PC-3 (cell line): ENCODE measurements at regions not wholly inside any gene's neighbourhood (a gene's known extent, or its start where the extent isn't known, plus 50 kb on each side); places are given as distances from the start of the nearest gene placed in this dataset.

ENCODE experiments used
- ATAC-seq: fragments of 200-7000 bp; cut with Tn5 transposase; 2 replicates; pipeline ENCODE4 v1.9.1; 2020; ENCODE audit warnings: mild to moderate bottlenecking, moderate library complexity
- BruUV-seq: library from RNA; stranded (reverse); fragments of 400-500 nt; replicated peaks from 2 replicates; lab custom pipeline; 2021; lab: Mats Ljungman, UMichigan
- CTCF ChIA-PET: fragments of 300-600 bp; sonication (Branson Sonifier 250); formaldehyde crosslinking; loops from one replicate; lab custom pipeline; 2022; ENCODE audit warnings: antibody characterized with exemption; lab: Charles Lee
- POLR2A ChIA-PET: fragments of 300-600 bp; sonication (Branson Sonifier 250); formaldehyde crosslinking; loops from one replicate; lab custom pipeline; 2022; ENCODE audit warnings: antibody characterized with exemption; ENCODE audit not compliant: unreplicated experiment; lab: Charles Lee
- DNase-seq: peaks from one replicate; pipeline ENCODE4 v3.0.0-alpha.2; 2015
- H2AFZ ChIP-seq: fragments of 300-600 bp; sonication (generic); 2 replicates; pipeline ENCODE4 v1.6.0; 2016; ENCODE audit warnings: antibody characterized with exemption, low read length
- H3F3A ChIP-seq: fragments of 300-600 bp; sonication (generic); one replicate; pipeline ENCODE4 v1.6.0; 2017; ENCODE audit warnings: antibody characterized with exemption, low read length, control low read depth, mild to moderate bottlenecking; ENCODE audit not compliant: unreplicated experiment
- H3K27ac ChIP-seq: fragments of 300-600 bp; sonication (generic); 2 replicates; pipeline ENCODE4 v1.5.1; 2016; ENCODE audit warnings: mild to moderate bottlenecking, low read length
- H3K27me3 ChIP-seq: fragments of 300-600 bp; sonication (generic); 2 replicates; pipeline ENCODE4 v1.6.1; 2016; ENCODE audit warnings: low read length, mixed read lengths
- H3K36me3 ChIP-seq: fragments of 300-600 bp; sonication (generic); 2 replicates; pipeline ENCODE4 v1.6.1; 2016; ENCODE audit warnings: low read depth, mixed run types, low read length, mixed read lengths
- H3K4me1 ChIP-seq: fragments of 300-600 bp; sonication (generic); 2 replicates; pipeline ENCODE4 v1.5.1; 2016; ENCODE audit warnings: low read length; ENCODE audit not compliant: insufficient read depth
- H3K4me2 ChIP-seq: fragments of 300-600 bp; sonication (generic); 2 replicates; pipeline ENCODE4 v1.6.0; 2016; ENCODE audit warnings: low read length
- H3K4me3 ChIP-seq: fragments of 300-600 bp; sonication (generic); 2 replicates; pipeline ENCODE4 v1.5.1; 2016; ENCODE audit warnings: mild to moderate bottlenecking, low read length, mixed read lengths
- H3K79me2 ChIP-seq: fragments of 300-600 bp; sonication (generic); 2 replicates; pipeline ENCODE4 v1.6.1; 2017; ENCODE audit warnings: low read length, mixed read lengths
- H3K9ac ChIP-seq: fragments of 300-600 bp; sonication (generic); 2 replicates; pipeline ENCODE4 v1.6.0; 2016; ENCODE audit warnings: mild to moderate bottlenecking, low read length
- H3K9me2 ChIP-seq: fragments of 300-600 bp; sonication (generic); replicated peaks from 2 replicates; pipeline ENCODE4 v1.6.1; 2016; ENCODE audit warnings: mixed run types, low read length, mixed read lengths
- H3K9me3 ChIP-seq: fragments of 300-600 bp; sonication (generic); 2 replicates; pipeline ENCODE4 v1.6.1; 2016; ENCODE audit warnings: low read length, mixed read lengths
- H4K20me1 ChIP-seq: fragments of 300-600 bp; sonication (generic); 2 replicates; pipeline ENCODE4 v1.6.1; 2016; ENCODE audit warnings: low read length, mixed read lengths
- EZH2 ChIP-seq: fragments of 300-600 bp; sonication (generic); IDR thresholded peaks from one replicate; pipeline ENCODE4 v1.6.1; 2017; ENCODE audit warnings: antibody characterized with exemption, mild to moderate bottlenecking, low read length; ENCODE audit not compliant: unreplicated experiment
- EZH2phosphoT487 ChIP-seq: fragments of 300-600 bp; sonication (generic); IDR thresholded peaks from 2 replicates; pipeline ENCODE4 v1.6.1; 2018; ENCODE audit warnings: mild to moderate bottlenecking, antibody characterized with exemption, low read length, borderline replicate concordance
- intact Hi-C: fragments of 100-400 bp; cut with micrococcal nuclease; formaldehyde crosslinking; loops from 2 replicates; pipeline ENCODE4 v1.9.0; 2023
- TF ChIP-seq, protein P1 (sequence below): fragments of 300-600 bp; sonication (generic); conservative IDR thresholded peaks from 2 replicates; pipeline ENCODE4 v1.5.1; 2017; ENCODE audit warnings: antibody characterized with exemption, low read depth, mild to moderate bottlenecking, low read length

DNA sequence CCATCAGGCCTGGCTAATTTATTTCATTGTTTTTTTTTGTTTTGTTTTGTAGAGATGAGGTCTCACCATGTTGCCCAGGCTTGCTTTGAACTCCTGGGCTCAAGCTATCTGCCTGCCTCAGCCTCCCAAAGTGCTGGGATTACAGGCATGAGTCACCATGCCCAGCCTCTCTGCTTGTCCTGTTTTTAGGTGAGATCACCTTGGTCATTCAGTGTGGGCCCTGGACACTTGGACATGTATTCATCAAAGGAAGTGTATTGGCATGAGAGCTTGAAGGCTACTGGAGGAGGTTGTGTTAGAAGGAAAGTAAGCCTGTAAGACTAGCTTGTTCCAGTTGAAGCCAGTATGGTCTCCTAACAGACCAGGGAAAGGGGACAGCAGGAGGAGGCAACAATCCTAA lies 229.2 kb upstream of the RGPD4 start:
- no peak overlapping the region for H3K27ac ChIP-seq
- no peaks in the 10 kb centered on the region for H3F3A ChIP-seq
- no peaks in the 10 kb centered on the region for H3K9me3 ChIP-seq
- no peaks in the 10 kb centered on the region for H3K36me3 ChIP-seq
- ChIA-PET CTCF (no interaction called here), POLR2A (no interaction called here)
- no peaks in the 10 kb centered on the region for H3K9me2 ChIP-seq
- no peak overlapping the region for H3K9ac ChIP-seq
- H3K4me1 ChIP-seq = no peaks in the 10 kb centered on the region
- TF ChIP-seq EZH2phosphoT487 (no peak), EZH2 (no peak)
- TF ChIP-seq, protein P1, sequence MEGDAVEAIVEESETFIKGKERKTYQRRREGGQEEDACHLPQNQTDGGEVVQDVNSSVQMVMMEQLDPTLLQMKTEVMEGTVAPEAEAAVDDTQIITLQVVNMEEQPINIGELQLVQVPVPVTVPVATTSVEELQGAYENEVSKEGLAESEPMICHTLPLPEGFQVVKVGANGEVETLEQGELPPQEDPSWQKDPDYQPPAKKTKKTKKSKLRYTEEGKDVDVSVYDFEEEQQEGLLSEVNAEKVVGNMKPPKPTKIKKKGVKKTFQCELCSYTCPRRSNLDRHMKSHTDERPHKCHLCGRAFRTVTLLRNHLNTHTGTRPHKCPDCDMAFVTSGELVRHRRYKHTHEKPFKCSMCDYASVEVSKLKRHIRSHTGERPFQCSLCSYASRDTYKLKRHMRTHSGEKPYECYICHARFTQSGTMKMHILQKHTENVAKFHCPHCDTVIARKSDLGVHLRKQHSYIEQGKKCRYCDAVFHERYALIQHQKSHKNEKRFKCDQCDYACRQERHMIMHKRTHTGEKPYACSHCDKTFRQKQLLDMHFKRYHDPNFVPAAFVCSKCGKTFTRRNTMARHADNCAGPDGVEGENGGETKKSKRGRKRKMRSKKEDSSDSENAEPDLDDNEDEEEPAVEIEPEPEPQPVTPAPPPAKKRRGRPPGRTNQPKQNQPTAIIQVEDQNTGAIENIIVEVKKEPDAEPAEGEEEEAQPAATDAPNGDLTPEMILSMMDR = no peak
- H4K20me1 ChIP-seq = no peaks in the 10 kb centered on the region
- no peak overlapping the region for H3K4me2 ChIP-seq
- peaks cover 2% of the 10 kb centered on the region; the same call in 1 of the 2 replicates for H3K27me3 ChIP-seq
- H3K79me2 ChIP-seq = no peaks in the 10 kb centered on the region
- no TSS peak for BruUV-seq
- DNase-seq = no peak
- no peak overlapping the region for H2AFZ ChIP-seq
- H3K4me3 ChIP-seq = no peak overlapping the region
- no peak for ATAC-seq
- intact Hi-C loops = no loop called here

DNA sequence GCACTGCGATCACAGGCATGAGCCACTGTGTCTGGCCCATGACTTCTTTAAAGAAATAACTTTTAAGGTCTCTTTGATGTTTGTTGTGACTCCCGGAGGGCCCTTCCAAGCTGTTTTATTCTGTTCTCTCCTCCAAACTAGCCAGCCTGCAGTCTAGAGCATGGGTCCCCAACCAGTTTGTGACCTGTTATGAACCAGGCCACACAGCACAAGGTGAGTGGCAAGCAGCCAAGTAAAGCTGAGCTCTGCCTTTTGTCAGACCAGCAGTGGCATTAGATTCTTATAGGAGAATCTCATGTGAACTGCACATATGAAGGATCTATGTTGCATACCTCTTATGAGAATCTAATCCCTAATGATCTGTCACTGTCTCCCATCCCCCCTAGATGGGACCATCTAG lies 223.9 kb upstream of the RGPD4 start:
- Histone ChIP-seq H3K4me1 (no peaks in the 10 kb centered on the region), H2AFZ (no peak overlapping the region), H3K9me3 (no peaks in the 10 kb centered on the region), H3F3A (no peaks in the 10 kb centered on the region), H3K36me3 (no peaks in the 10 kb centered on the region), H3K9ac (no peak overlapping the region), H3K79me2 (no peaks in the 10 kb centered on the region), H3K4me3 (no peak overlapping the region), H3K27me3 (peaks cover 19% of the 10 kb centered on the region), H3K27ac (no peak overlapping the region), H4K20me1 (no peaks in the 10 kb centered on the region), H3K4me2 (no peak overlapping the region), H3K9me2 (no peaks in the 10 kb centered on the region)
- no peak for DNase-seq
- TF ChIP-seq, protein P1 = no peak
- no peak for TF ChIP-seq EZH2
- no peak for TF ChIP-seq EZH2phosphoT487
- ChIA-PET POLR2A (no interaction called here), CTCF (no interaction called here)
- intact Hi-C loops = no loop called here
- BruUV-seq = no TSS peak
- no peak for ATAC-seq

DNA sequence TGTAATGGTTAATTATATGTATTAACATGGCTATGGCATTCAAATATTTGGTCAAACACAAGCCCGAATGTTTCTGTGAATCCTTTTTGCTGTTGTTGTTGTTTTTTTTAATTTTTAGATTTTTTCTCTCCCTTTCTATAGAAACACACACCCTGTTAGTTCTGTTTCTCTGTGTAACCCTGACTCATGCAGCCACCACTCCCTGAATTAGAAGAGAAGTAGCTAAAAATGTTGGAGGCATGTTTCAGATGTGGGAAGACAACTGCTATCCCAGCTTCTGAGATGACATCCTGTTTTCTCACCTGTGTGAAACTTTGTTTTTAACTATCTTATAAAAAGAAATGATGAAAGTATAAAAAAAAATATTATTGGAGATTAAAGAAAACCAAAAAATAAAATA lies 219.6 kb upstream of the RGPD4 start:
- no TSS peak for BruUV-seq
- Histone ChIP-seq H3K4me2 (no peak overlapping the region), H4K20me1 (no peaks in the 10 kb centered on the region), H3K27me3 (peaks cover 41% of the 10 kb centered on the region), H2AFZ (no peak overlapping the region), H3K27ac (no peak overlapping the region), H3K79me2 (no peaks in the 10 kb centered on the region), H3K4me1 (no peaks in the 10 kb centered on the region), H3K9me2 (no peaks in the 10 kb centered on the region), H3F3A (no peaks in the 10 kb centered on the region), H3K9me3 (no peaks in the 10 kb centered on the region), H3K9ac (no peak overlapping the region), H3K36me3 (no peaks in the 10 kb centered on the region), H3K4me3 (no peak overlapping the region)
- intact Hi-C loops = no loop called here
- ATAC-seq (no peak), DNase-seq (no peak)
- ChIA-PET POLR2A (no interaction called here), CTCF (no interaction called here)
- TF ChIP-seq EZH2phosphoT487 (no peak), EZH2 (no peak)
- TF ChIP-seq, protein P1 = no peak
